ENCODE measurements at regions not wholly inside any gene's neighbourhood (a gene's known extent, or its start where the extent isn't known, plus 50 kb on each side); places are given as distances from the start of the nearest gene placed in this dataset.

DNA sequence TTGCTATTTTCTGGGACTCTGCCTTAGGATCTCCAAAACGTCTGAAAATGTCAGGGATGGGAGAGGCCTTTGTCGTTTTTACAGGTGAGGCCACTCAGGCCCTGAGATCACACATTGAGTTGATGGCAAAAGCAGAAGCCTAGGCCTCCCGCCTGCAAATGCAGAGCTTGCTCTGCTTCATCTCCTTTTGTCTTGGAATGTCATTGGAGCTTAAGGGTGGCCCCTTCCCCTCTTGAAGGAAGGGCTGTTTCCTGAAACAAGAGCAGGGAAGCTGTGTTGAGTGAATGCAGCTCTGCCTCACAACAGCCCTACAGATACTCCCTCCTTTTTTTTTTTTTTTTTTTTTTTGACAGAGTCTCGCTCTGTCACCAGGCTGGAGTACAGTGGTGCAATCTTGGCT, 123.5 kb downstream of the GLI2 start:
- TF ChIP-seq, protein P1, sequence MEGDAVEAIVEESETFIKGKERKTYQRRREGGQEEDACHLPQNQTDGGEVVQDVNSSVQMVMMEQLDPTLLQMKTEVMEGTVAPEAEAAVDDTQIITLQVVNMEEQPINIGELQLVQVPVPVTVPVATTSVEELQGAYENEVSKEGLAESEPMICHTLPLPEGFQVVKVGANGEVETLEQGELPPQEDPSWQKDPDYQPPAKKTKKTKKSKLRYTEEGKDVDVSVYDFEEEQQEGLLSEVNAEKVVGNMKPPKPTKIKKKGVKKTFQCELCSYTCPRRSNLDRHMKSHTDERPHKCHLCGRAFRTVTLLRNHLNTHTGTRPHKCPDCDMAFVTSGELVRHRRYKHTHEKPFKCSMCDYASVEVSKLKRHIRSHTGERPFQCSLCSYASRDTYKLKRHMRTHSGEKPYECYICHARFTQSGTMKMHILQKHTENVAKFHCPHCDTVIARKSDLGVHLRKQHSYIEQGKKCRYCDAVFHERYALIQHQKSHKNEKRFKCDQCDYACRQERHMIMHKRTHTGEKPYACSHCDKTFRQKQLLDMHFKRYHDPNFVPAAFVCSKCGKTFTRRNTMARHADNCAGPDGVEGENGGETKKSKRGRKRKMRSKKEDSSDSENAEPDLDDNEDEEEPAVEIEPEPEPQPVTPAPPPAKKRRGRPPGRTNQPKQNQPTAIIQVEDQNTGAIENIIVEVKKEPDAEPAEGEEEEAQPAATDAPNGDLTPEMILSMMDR (IDR thresholded peaks at IDR 0.05) = no peak
- no peak for TF ChIP-seq EZH2 (IDR thresholded peaks at IDR 0.05; ENCODE audit: borderline replicate concordance, insufficient read depth, low read depth, low read length, poor library complexity, severe bottlenecking)

All from B cell (primary cell).